NT2/D1 (cell line): ENCODE measurements at regions not wholly inside any gene's neighbourhood (a gene's known extent, or its start where the extent isn't known, plus 50 kb on each side); places are given as distances from the start of the nearest gene placed in this dataset.

ENCODE experiments used
- YY1 ChIP-seq: IDR thresholded peaks from 2 replicates; pipeline ENCODE4 v1.6.1; 2011; ENCODE audit not compliant: insufficient read length, insufficient read depth
- ZNF274 ChIP-seq: IDR thresholded peaks from 2 replicates; pipeline ENCODE4 v1.6.1; 2011; ENCODE audit warnings: mild to moderate bottlenecking, low read depth, low read length

DNA sequence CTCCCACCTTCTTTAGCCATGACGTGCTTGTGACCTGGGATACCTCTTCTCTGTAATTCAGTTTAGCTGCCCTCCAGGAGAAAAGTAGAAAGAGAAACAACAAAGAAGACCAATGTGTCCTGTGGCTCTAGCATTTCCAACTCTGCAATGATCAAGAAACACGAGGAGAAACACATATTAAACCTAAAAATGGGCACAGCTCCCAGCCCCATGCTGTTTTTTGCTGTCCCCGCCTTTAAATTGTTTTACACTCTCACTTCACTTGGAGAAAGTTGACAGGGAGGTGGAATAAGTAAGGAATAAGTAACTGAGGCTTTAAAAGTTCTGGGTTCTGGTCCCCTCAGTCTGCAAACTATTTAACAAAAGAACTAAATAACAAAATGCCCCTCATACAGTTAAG lies 390.6 kb downstream of the TNS1 start:
- TF ChIP-seq ZNF274 (no peak), YY1 (no peak)
